SU-DHL-6 (cell line): ENCODE measurements at regions not wholly inside any gene's neighbourhood (a gene's known extent, or its start where the extent isn't known, plus 50 kb on each side); places are given as distances from the start of the nearest gene placed in this dataset.

Experiments used
- EZH2phosphoT487 ChIP-seq: fragments of 200-600 bp; sonication (generic), shearing (Covaris generic); conservative IDR thresholded peaks from 2 replicates; pipeline ENCODE4 v1.6.1; 2018; ENCODE audit warnings: mild to moderate bottlenecking, antibody characterized with exemption, low read length, moderate library complexity, mixed read lengths
- TF ChIP-seq, protein P1 (sequence below): fragments of 200-600 bp; sonication (generic); IDR thresholded peaks from one replicate; pipeline ENCODE4 v1.5.1; 2017; ENCODE audit warnings: antibody characterized with exemption, mild to moderate bottlenecking, low read length, moderate library complexity; ENCODE audit not compliant: insufficient read depth, poor library complexity, severe bottlenecking

DNA sequence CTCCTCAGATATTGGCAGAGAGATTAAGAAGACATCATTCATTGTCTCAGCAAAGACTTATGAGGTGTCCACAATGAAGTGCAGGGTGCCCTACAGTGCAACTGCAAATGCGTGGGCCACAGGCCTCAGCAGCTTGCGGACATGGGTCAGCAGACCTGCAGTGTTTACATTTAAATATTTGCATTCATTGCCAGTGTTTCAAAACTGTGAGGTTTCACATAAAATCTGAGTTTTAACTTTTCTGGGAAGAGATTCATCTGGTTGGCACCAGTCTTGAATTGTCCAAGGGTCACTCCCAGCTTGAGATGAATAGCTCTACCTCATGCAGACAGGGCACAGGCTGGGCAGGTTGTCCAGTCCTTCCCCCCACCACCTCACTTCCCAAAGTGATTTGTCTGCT lies 286.8 kb upstream of the DUSP10 start:
- TF ChIP-seq, protein P1, sequence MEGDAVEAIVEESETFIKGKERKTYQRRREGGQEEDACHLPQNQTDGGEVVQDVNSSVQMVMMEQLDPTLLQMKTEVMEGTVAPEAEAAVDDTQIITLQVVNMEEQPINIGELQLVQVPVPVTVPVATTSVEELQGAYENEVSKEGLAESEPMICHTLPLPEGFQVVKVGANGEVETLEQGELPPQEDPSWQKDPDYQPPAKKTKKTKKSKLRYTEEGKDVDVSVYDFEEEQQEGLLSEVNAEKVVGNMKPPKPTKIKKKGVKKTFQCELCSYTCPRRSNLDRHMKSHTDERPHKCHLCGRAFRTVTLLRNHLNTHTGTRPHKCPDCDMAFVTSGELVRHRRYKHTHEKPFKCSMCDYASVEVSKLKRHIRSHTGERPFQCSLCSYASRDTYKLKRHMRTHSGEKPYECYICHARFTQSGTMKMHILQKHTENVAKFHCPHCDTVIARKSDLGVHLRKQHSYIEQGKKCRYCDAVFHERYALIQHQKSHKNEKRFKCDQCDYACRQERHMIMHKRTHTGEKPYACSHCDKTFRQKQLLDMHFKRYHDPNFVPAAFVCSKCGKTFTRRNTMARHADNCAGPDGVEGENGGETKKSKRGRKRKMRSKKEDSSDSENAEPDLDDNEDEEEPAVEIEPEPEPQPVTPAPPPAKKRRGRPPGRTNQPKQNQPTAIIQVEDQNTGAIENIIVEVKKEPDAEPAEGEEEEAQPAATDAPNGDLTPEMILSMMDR: no peak
- TF ChIP-seq EZH2phosphoT487: no peak
